ENCODE measurements at regions not wholly inside any gene's neighbourhood (a gene's known extent, or its start where the extent isn't known, plus 50 kb on each side); places are given as distances from the start of the nearest gene placed in this dataset.

GRCh38 chr15:77775837-77776236 is 143.1 kb upstream of the LINGO1 start:
- peaks cover 0 to 12% (median 0%) of the 10 kb centered on the region in 3 donors for H3K9me3 ChIP-seq (ENCODE audit: control extremely low read depth in 1 of 3, control insufficient read depth in 2 of 3, insufficient read depth in 1 of 3, low read length in 2 of 3)
- WGBS (ENCODE audit: insufficient coverage), result 90% methylated on average over 7 of the region's 10 CpGs
- H3K27me3 ChIP-seq (replicated peaks in 1 of 4; ENCODE audit: control extremely low read depth in 1 of 4, control insufficient read depth in 3 of 4, insufficient read depth in 4 of 4, low read length in 3 of 4), result no peaks in the 10 kb centered on the region
- no peaks in the 10 kb centered on the region for H3K4me1 Mint-ChIP-seq
- POLR2A ChIA-PET, result no interaction called here
- no peak overlapping the region for H3K4me2 ChIP-seq (replicated peaks; ENCODE audit: low read depth, low read length, poor library complexity, severe bottlenecking)
- CTCF ChIA-PET, result no interaction called here
- peaks cover 6% of the 10 kb centered on the region for H3K27me3 Mint-ChIP-seq
- no peak for ATAC-seq (ENCODE audit: low read depth)
- H3K4me3 ChIP-seq (ENCODE audit: control extremely low read depth in 1 of 5, extremely low read depth in 1 of 5, insufficient read depth in 1 of 5, low read depth in 2 of 5, low read length in 4 of 5), result no peak overlapping the region
- no peaks in the 10 kb centered on the region for H3K79me2 ChIP-seq (ENCODE audit: control insufficient read depth, insufficient read depth, low read length)
- no peak overlapping the region for H2AFZ ChIP-seq (ENCODE audit: insufficient read depth, low read depth, low read length, poor library complexity, severe bottlenecking)
- no peak for DNase-seq
- TF ChIP-seq CTCF (IDR thresholded peaks at IDR 0.05), result no peak
- no peak for TF ChIP-seq EZH2 (IDR thresholded peaks at IDR 0.05; ENCODE audit: borderline replicate concordance, insufficient read depth, low read depth, low read length, poor library complexity, severe bottlenecking)
- H3K4me3 Mint-ChIP-seq, result no peak overlapping the region
- H3K36me3 ChIP-seq (replicated peaks in 1 of 2; ENCODE audit: control extremely low read depth in 1 of 2, control insufficient read depth in 1 of 2, extremely low read depth in 1 of 2, insufficient read depth in 2 of 2, low read length in 1 of 2), result no peaks in the 10 kb centered on the region
- no peaks in the 10 kb centered on the region for H4K20me1 ChIP-seq (ENCODE audit: control insufficient read depth, insufficient read depth, low read length, poor library complexity, severe bottlenecking)
- no peak overlapping the region for H3K9ac ChIP-seq (ENCODE audit: low read length)
- intact Hi-C loops (cut with micrococcal nuclease), result no loop called here
- no peak overlapping the region for H3K27ac Mint-ChIP-seq
- H3K27ac ChIP-seq (ENCODE audit: low read length in 2 of 2), result no peak overlapping the region
- no peaks in the 10 kb centered on the region for H3K4me1 ChIP-seq (ENCODE audit: control insufficient read depth in 2 of 2, insufficient read depth in 2 of 2, low read length in 2 of 2)
- H3K9me3 Mint-ChIP-seq (ENCODE audit: insufficient read depth), result no peaks in the 10 kb centered on the region

- H3K4me2 ChIP-seq (replicated peaks; ENCODE audit: low read depth, low read length, poor library complexity, severe bottlenecking), result no peak overlapping the region
- no peak overlapping the region for H2AFZ ChIP-seq (ENCODE audit: insufficient read depth, low read depth, low read length, poor library complexity, severe bottlenecking)
- DNase-seq (no peak), ATAC-seq (ENCODE audit: low read depth) (no peak)
- intact Hi-C loops (cut with micrococcal nuclease), result no loop called here
- no peak overlapping the region for H3K9ac ChIP-seq (ENCODE audit: low read length)
- no peak for TF ChIP-seq EZH2 (IDR thresholded peaks at IDR 0.05; ENCODE audit: borderline replicate concordance, insufficient read depth, low read depth, low read length, poor library complexity, severe bottlenecking)
- no peak for TF ChIP-seq CTCF (IDR thresholded peaks at IDR 0.05)
- H3K4me3 Mint-ChIP-seq, result no peak overlapping the region
- CTCF ChIA-PET, result no interaction called here
- POLR2A ChIA-PET, result no interaction called here
- peaks cover 6% of the 10 kb centered on the region for H3K27me3 Mint-ChIP-seq
- H3K79me2 ChIP-seq (ENCODE audit: control insufficient read depth, insufficient read depth, low read length), result no peaks in the 10 kb centered on the region
- no peaks in the 10 kb centered on the region for H3K9me3 Mint-ChIP-seq (ENCODE audit: insufficient read depth)
- no peaks in the 10 kb centered on the region for H3K36me3 ChIP-seq (replicated peaks in 1 of 2; ENCODE audit: control extremely low read depth in 1 of 2, control insufficient read depth in 1 of 2, extremely low read depth in 1 of 2, insufficient read depth in 2 of 2, low read length in 1 of 2)
- 79% methylated on average over 7 of the region's 7 CpGs for WGBS (ENCODE audit: insufficient coverage)
- no peak overlapping the region for H3K27ac ChIP-seq (ENCODE audit: low read length in 2 of 2)
- no peaks in the 10 kb centered on the region for H3K27me3 ChIP-seq (replicated peaks in 1 of 4; ENCODE audit: control extremely low read depth in 1 of 4, control insufficient read depth in 3 of 4, insufficient read depth in 4 of 4, low read length in 3 of 4)
- no peaks in the 10 kb centered on the region for H3K4me1 ChIP-seq (ENCODE audit: control insufficient read depth in 2 of 2, insufficient read depth in 2 of 2, low read length in 2 of 2)
- peaks cover 0 to 7% (median 0%) of the 10 kb centered on the region in 3 donors for H3K9me3 ChIP-seq (ENCODE audit: control extremely low read depth in 1 of 3, control insufficient read depth in 2 of 3, insufficient read depth in 1 of 3, low read length in 2 of 3)
- no peaks in the 10 kb centered on the region for H3K4me1 Mint-ChIP-seq
- no peak overlapping the region for H3K4me3 ChIP-seq (ENCODE audit: control extremely low read depth in 1 of 5, extremely low read depth in 1 of 5, insufficient read depth in 1 of 5, low read depth in 2 of 5, low read length in 4 of 5)
- no peaks in the 10 kb centered on the region for H4K20me1 ChIP-seq (ENCODE audit: control insufficient read depth, insufficient read depth, low read length, poor library complexity, severe bottlenecking)
- no peak overlapping the region for H3K27ac Mint-ChIP-seq
These were observed 142.7 kb upstream of the LINGO1 start for GRCh38 chr15:77775373-77775772.

Measured in B cell (primary cell).